K562 (cell line): ENCODE measurements at regions not wholly inside any gene's neighbourhood (a gene's known extent, or its start where the extent isn't known, plus 50 kb on each side); places are given as distances from the start of the nearest gene placed in this dataset.

ENCODE experiments used
- ATAC-seq: fragments of 200-7000 bp; cut with Tn5 transposase; 3 replicates; pipeline ENCODE4 v1.9.1; 2020; ENCODE audit warnings: moderate library complexity
- BruUV-seq: library from RNA; stranded (reverse); fragments of 400-500 nt; replicated peaks from 2 replicates; lab custom pipeline; 2021; lab: Mats Ljungman, UMichigan
- CTCF ChIA-PET: fragments of 300-600 bp; formaldehyde crosslinking; extraction: SDS; loops from one replicate; lab custom pipeline; 2021; ENCODE audit warnings: low intra/inter-chr PET ratio; lab: Yijun Ruan, JAX
- POLR2A ChIA-PET: fragments of 300-600, 350-650 bp; sonication (Branson Sonifier 250); formaldehyde crosslinking; extraction: SDS; loops from one replicate; lab custom pipeline; 2021; ENCODE audit warnings: antibody characterized with exemption, inconsistent platforms; lab: Yijun Ruan, JAX
- DNase-seq, 4 experiments: peaks; one replicate each; pipeline versions ENCODE4 v3.0.0 to v3.0.0-alpha.2; 2011 to 2018; ENCODE audit warnings: low spot score in 3 of 4, mixed read lengths in 3 of 4; ENCODE audit errors: extremely low read depth in 1 of 4
- FAIRE-seq: peaks from 2 replicates; lab custom pipeline; 2011; peaks lifted over from hg19 to GRCh38; lab: Jason Lieb, UNC
- H2AFZ ChIP-seq: 2 replicates; pipeline ENCODE4 v1.6.0; 2011; ENCODE audit warnings: low read depth, low read length, control low read depth, inconsistent platforms
- H3K27ac ChIP-seq: fragments of 200-600 bp; 3 replicates; pipeline ENCODE4 v1.8.0; 2011; ENCODE audit warnings: low read depth, mild to moderate bottlenecking, control low read depth, inconsistent platforms, low read length, moderate library complexity, mixed read lengths; ENCODE audit errors: extremely low read depth
- H3K27me3 ChIP-seq, 2 experiments: fragments of 300-600 bp in 1 of 2; 2 replicates in 1 of 2; 3 replicates in 1 of 2; pipeline versions ENCODE4 v1.6.0 to v1.8.0; 2011; ENCODE audit warnings: inconsistent platforms in 2 of 2, low read length in 2 of 2, mild to moderate bottlenecking in 1 of 2, mixed read lengths in 1 of 2, moderate library complexity in 1 of 2; ENCODE audit not compliant: control insufficient read depth in 2 of 2, insufficient read depth in 2 of 2
- H3K36me3 ChIP-seq: fragments of 300-600 bp; 3 replicates; pipeline ENCODE4 v1.8.0; 2011; ENCODE audit warnings: mild to moderate bottlenecking, low read length, inconsistent platforms; ENCODE audit not compliant: control insufficient read depth, insufficient read depth
- H3K4me1 ChIP-seq, 2 experiments: fragments of 200-600 bp in 1 of 2; replicated peaks in 1 of 2; 2 replicates in 1 of 2; 3 replicates in 1 of 2; pipeline versions ENCODE4 v1.5.1 to v1.8.0; 2011; ENCODE audit warnings: inconsistent platforms in 2 of 2, low read length in 2 of 2, mild to moderate bottlenecking in 1 of 2, mixed read lengths in 1 of 2, moderate library complexity in 1 of 2; ENCODE audit not compliant: control insufficient read depth in 2 of 2, insufficient read depth in 2 of 2
- H3K4me2 ChIP-seq: 2 replicates; pipeline ENCODE4 v1.6.1; 2011; ENCODE audit warnings: low read length, control low read depth, inconsistent platforms, mixed read lengths; ENCODE audit not compliant: insufficient read depth
- H3K4me3 ChIP-seq: fragments of 200-600 bp; sonication (generic), shearing (Covaris generic); 2 replicates; pipeline ENCODE4 v1.5.1; 2016; ENCODE audit warnings: control low read depth, inconsistent platforms
- H3K79me2 ChIP-seq: fragments of 200-600 bp; 3 replicates; pipeline ENCODE4 v1.8.0; 2011; ENCODE audit warnings: low read length, inconsistent platforms; ENCODE audit not compliant: control insufficient read depth, insufficient read depth
- H3K9ac ChIP-seq, 2 experiments: 2 replicates each; pipeline versions ENCODE4 v1.6.0 to v1.6.1; 2011; ENCODE audit warnings: low read depth in 2 of 2, low read length in 2 of 2, control low read depth in 1 of 2, inconsistent platforms in 1 of 2, mild to moderate bottlenecking in 1 of 2, mixed read lengths in 1 of 2; ENCODE audit not compliant: insufficient read depth in 1 of 2
- H3K9me1 ChIP-seq: one replicate; pipeline ENCODE4 v1.6.0; 2011; ENCODE audit warnings: inconsistent platforms, mild to moderate bottlenecking, low read length, moderate library complexity; ENCODE audit not compliant: control insufficient read depth, insufficient read depth
- H3K9me3 ChIP-seq: replicated peaks from 2 replicates; pipeline ENCODE4 v1.5.1; 2011; ENCODE audit warnings: low read depth, low read length, inconsistent platforms; ENCODE audit not compliant: control insufficient read depth, insufficient read depth
- H4K20me1 ChIP-seq: replicated peaks from 2 replicates; pipeline ENCODE4 v1.6.1; 2011; ENCODE audit warnings: low read length, inconsistent platforms, mixed read lengths; ENCODE audit not compliant: control insufficient read depth, insufficient read depth
- CBFB ChIP-seq: sonication (generic); formaldehyde crosslinking; IDR thresholded peaks from 2 replicates; pipeline ENCODE4 v1.4.0; 2020; ENCODE audit warnings: mild to moderate bottlenecking, missing genetic modification reagents
- CTCFL ChIP-seq: IDR thresholded peaks from 2 replicates; pipeline ENCODE4 v1.6.1; 2011; ENCODE audit warnings: borderline replicate concordance, low read depth, mild to moderate bottlenecking, moderate library complexity, low read length; ENCODE audit not compliant: insufficient read depth, poor library complexity, severe bottlenecking
- E4F1 ChIP-seq: fragments of 250-450 bp; sonication (Bioruptor Pico); IDR thresholded peaks from 2 replicates; pipeline ENCODE4 v1.5.0; 2021; ENCODE audit warnings: mild to moderate bottlenecking, borderline replicate concordance
- EHMT2 ChIP-seq: fragments of 450-650 bp; IDR thresholded peaks from 2 replicates; pipeline ENCODE4 v1.6.1; 2018; ENCODE audit warnings: antibody characterized with exemption
- ETV5 ChIP-seq: sonication (generic); formaldehyde crosslinking; IDR thresholded peaks from 2 replicates; pipeline ENCODE4 v1.4.0; 2020; ENCODE audit warnings: low read depth, mild to moderate bottlenecking, missing genetic modification reagents
- FOXJ2 ChIP-seq: fragments of 200-800 bp; sonication (Bioruptor generic); IDR thresholded peaks from 2 replicates; pipeline ENCODE4 v1.6.1; 2016; ENCODE audit warnings: missing genetic modification characterization, missing compliant biosample characterization
- RNF219 ChIP-seq: fragments of 250-450 bp; sonication (Bioruptor Pico); IDR thresholded peaks from 2 replicates; pipeline ENCODE4 v1.5.0; 2022; ENCODE audit warnings: mild to moderate bottlenecking
- SNAPC5 ChIP-seq: fragments of 250-450 bp; sonication (Bioruptor Pico); IDR thresholded peaks from 2 replicates; pipeline ENCODE4 v1.8.0; 2021; ENCODE audit warnings: moderate library complexity, mild to moderate bottlenecking, inconsistent platforms
- TEAD4 ChIP-seq, 2 experiments: sonication (generic) in 1 of 2; formaldehyde crosslinking in 1 of 2; IDR thresholded peaks; 2 replicates each; pipeline versions ENCODE4 v1.6.1 to v1.8.0; 2012 to 2022; ENCODE audit warnings: borderline replicate concordance in 1 of 2, inconsistent platforms in 1 of 2, low read length in 1 of 2, mild to moderate bottlenecking in 1 of 2, missing genetic modification reagents in 1 of 2
- ZBTB8A ChIP-seq: fragments of 450-650 bp; IDR thresholded peaks from 2 replicates; pipeline ENCODE4 v1.6.1; 2018; ENCODE audit warnings: mild to moderate bottlenecking, moderate library complexity; ENCODE audit not compliant: partially characterized antibody
- ZNF592 ChIP-seq: fragments of 450-650 bp; IDR thresholded peaks from 2 replicates; pipeline ENCODE4 v1.6.1; 2017; ENCODE audit warnings: antibody characterized with exemption, mild to moderate bottlenecking
- WGBS: fragments of 100-300 bp; shearing (Covaris generic); methylation state at CpG from one replicate; pipeline ENCODE4 v1.1.6; 2016; ENCODE audit warnings: low coverage, mixed read lengths; ENCODE audit not compliant: insufficient coverage; ENCODE audit errors: missing lambda C conversion rate; 5-methylcytosine and 5-hydroxymethylcytosine counted together
- in situ Hi-C: fragments of 300-500 bp; cut with MboI; formaldehyde crosslinking; loops from 4 replicates; pipeline ENCODE4 v1.15.0; 2018; ENCODE audit warnings: inconsistent platforms, mixed read lengths
- intact Hi-C: fragments of 100-400 bp; cut with micrococcal nuclease; formaldehyde crosslinking; loops from 2 replicates; pipeline ENCODE4 v1.14.2; 2022

- ATAC-seq: no peak
- H3K4me1 ChIP-seq: no peaks in the 10 kb centered on the region
- no peak for DNase-seq
- H3K9me1 ChIP-seq: no peaks in the 10 kb centered on the region
- intact Hi-C loops (no loop called here), in situ Hi-C loops (no loop called here)
- H3K79me2 ChIP-seq: no peaks in the 10 kb centered on the region
- no peak for FAIRE-seq
- no peaks in the 10 kb centered on the region for H4K20me1 ChIP-seq
- H3K36me3 ChIP-seq: no peaks in the 10 kb centered on the region
- no peaks in the 10 kb centered on the region for H3K9me3 ChIP-seq
- H3K4me3 ChIP-seq: no peak overlapping the region
- no peak overlapping the region for H3K27ac ChIP-seq
- POLR2A ChIA-PET: interaction anchor here (1.0 kb wide), 1 partner anchor 499 kb away, joined by 3 read pairs; no protein-coding TSS in a partner anchor
- CTCF ChIA-PET: no interaction called here
- no peak overlapping the region for H3K9ac ChIP-seq
- BruUV-seq: no TSS peak
- H3K4me2 ChIP-seq: no peak overlapping the region
- H3K27me3 ChIP-seq: no peaks in the 10 kb centered on the region
- H2AFZ ChIP-seq: no peak overlapping the region
- WGBS: 0% methylated on average over 4 of the region's 4 CpGs
- TF ChIP-seq FOXJ2 (tag): no peak
- no peak for TF ChIP-seq E4F1 (CRISPR knock-in tag)
- TF ChIP-seq SNAPC5 (CRISPR knock-in tag): no peak
- TF ChIP-seq CBFB (CRISPR knock-in tag): no peak
- no peak for TF ChIP-seq EHMT2
- TF ChIP-seq ETV5 (CRISPR knock-in tag): no peak
- TF ChIP-seq ZNF592: no peak
- no peak for TF ChIP-seq ZBTB8A
- no peak for TF ChIP-seq RNF219
- TF ChIP-seq CTCFL: no peak
- TF ChIP-seq TEAD4 (IDR thresholded peaks at IDR 0.05; ENCODE audit: low read length): no peak
- no peak for TF ChIP-seq TEAD4 (CRISPR knock-in tag; IDR thresholded peaks at IDR 0.05; ENCODE audit: borderline replicate concordance)
These were observed 201.0 kb downstream of the LYPLAL1 start for GRCh38 chr1:219374636-219375035.
